GM23248 (cell line): ENCODE measurements at regions not wholly inside any gene's neighbourhood (a gene's known extent, or its start where the extent isn't known, plus 50 kb on each side); places are given as distances from the start of the nearest gene placed in this dataset.

Experiments used
- EZH2 ChIP-seq: fragments of 200-600 bp; sonication (generic); IDR thresholded peaks from 2 replicates; pipeline ENCODE4 v1.6.1; 2018; ENCODE audit warnings: antibody characterized with exemption, mild to moderate bottlenecking; ENCODE audit not compliant: insufficient read depth, poor library complexity, severe bottlenecking
- EZH2phosphoT487 ChIP-seq: fragments of 200-600 bp; sonication (generic); IDR thresholded peaks from 2 replicates; pipeline ENCODE4 v1.6.1; 2018; ENCODE audit warnings: antibody characterized with exemption, moderate library complexity, mild to moderate bottlenecking, low read depth; ENCODE audit not compliant: insufficient read depth

- TF ChIP-seq EZH2phosphoT487 (no peak), EZH2 (no peak)
Observed at GRCh38 chr6:132131758-132132157, 180.6 kb upstream of the CCN2 start.
